Urothelium cell line (cell line): ENCODE measurements at regions not wholly inside any gene's neighbourhood (a gene's known extent, or its start where the extent isn't known, plus 50 kb on each side); places are given as distances from the start of the nearest gene placed in this dataset.

Experiments
- DNase-seq: peaks from one replicate; pipeline ENCODE4 v3.0.0; 2011; ENCODE audit warnings: low spot score, mixed read lengths
- FAIRE-seq: peaks from 2 replicates; lab custom pipeline; 2011; peaks lifted over from hg19 to GRCh38; lab: Jason Lieb, UNC

DNA sequence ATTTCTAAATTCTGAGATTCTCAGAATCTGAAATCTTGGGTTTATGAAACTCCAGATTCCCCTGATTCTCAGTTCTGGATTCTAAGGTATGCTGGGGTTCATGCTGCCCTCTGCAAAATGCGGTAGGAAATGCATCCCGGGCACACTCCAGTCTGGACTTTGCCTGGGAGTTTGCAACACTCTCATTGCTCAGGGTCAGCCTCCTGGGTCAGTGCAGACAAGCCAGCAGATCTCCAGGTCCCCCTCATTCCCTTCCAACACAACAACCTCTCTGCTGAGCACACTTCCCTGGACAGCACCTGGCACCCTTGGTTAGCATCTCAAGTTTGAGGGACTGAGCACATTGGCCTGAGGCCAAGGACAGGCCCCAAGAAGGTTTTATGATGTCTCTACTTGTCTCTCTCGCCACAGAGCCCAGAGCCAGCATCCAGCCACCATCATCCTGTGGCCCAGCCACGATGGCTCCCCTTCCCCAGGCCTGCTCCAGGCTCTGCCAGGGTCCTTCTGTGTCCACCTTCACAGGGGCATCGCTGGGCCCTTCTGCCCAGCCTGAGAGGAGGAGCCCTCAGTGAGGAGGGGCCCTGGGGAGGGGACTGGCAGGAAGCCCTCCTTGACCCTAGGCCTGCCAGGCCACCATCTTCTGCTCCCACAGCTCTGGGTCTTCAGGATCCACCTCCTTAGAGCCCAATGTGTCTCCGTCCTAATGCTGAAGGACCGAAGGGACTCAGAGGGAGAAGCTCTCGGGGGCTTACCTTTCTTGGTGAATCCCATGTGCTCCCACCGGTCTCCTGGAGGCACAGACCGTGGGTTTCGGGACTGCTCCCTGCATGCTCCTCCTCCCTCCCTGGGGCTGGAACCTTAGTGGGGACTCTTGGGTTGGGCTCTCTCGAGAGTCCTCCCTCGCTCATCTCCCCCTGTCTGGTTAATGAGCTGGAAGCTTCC lies 550.7 kb downstream of the PTPRU start:
- no peak for FAIRE-seq
- DNase-seq, result no peak

DNA sequence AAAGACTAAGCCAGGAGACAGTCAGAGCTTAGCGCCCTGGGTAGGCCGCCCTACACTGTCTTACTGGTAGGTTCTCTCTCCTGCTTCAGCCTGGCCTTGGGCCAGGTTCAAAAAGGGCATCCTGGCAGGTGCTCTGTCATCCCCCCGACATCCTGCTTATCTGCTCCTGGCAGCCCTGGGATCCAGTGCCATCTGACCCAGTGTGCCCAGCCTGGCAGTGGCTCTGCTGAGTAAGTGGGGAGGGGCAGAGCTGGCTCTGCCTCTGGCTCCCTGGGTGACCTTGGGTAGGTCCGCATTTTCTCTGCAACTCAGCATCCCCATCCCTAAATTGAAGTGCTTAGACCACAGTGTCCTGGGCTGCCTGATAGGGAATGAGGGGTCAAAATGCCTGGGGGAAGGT lies 549.9 kb downstream of the PTPRU start:
- FAIRE-seq, result no peak
- DNase-seq, result no peak

DNA sequence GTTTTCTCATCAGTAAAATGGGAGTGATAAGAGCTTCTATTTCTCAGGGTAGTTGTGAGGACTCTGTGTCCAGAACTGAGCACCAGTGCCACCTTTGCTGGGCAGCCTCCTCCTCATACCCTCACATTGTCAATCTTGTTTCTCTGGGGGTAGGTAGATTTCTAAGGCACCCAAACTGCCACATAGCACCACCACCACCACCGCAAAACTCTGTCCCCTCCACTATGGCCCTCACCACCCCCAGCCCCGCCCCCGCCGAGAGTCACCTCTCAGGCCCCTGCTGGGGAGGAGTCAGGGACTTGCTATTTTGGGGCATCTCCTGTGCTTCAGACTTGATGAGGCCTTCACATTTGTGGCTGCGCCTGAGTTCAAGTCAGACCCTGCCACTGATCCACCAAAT lies 549.2 kb downstream of the PTPRU start:
- FAIRE-seq, result no peak
- no peak for DNase-seq

DNA sequence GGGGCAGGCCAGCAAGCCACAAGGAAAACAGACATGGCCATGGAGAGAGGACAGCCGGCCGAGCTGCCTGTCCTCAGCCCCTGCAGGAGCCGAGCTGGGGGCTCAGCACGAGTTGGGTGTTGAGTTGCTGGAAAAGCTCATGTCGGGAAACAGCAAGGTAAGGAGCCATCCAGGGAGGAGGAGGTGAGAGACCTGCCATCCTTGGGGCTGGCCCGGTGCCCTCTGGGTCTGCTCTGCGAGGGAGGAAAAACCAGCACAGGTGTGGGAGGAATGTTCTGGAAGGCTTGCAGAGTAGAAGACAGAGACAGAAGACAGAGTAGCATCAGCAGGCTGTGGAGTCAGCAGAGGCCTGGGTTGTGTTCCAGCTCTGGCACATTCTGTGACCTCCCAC lies 548.8 kb downstream of the PTPRU start:
- no peak for DNase-seq
- FAIRE-seq, result no peak

DNA sequence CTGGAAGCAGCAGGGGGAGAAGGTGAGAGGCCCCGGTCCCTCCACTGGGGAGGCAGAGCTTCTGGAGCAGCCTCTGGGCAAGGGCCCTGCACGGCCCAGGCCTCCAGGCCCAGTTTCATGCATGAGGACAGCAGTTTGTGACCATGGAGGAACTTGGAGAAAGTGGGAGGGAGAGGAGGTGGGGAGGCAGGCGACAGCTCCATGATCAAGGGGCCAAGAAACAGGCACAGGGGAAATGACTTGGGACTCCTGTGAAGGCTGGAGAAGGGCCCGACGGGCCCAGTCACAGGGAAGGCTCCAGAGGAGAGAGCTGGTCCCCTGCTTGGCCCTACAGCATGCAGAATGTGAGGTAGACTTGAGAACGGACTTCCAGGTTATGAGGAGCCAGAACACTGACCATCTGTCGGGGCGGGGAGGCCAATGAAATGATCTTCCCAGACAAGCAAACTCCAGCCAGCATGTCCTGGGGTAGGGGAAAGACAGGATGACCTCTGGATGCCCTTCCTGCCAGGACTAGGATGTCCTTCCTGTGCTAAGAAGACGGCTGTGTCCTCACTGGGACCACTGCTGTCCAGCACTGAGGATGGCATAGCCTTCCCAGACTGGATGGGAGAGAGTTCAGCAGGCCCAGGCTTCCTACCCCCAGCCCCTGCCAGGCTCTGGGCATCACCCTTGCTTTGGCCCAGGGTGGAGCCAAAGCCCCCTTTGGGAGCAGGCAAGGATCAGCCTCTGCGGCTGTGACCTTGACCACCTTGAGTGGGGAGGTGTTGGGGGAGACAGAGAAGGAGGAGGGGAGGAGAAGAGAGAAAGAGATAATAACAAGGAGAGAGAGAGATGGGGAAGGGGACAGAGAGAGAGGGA lies 548.2 kb downstream of the PTPRU start:
- no peak for FAIRE-seq
- DNase-seq, result no peak

DNA sequence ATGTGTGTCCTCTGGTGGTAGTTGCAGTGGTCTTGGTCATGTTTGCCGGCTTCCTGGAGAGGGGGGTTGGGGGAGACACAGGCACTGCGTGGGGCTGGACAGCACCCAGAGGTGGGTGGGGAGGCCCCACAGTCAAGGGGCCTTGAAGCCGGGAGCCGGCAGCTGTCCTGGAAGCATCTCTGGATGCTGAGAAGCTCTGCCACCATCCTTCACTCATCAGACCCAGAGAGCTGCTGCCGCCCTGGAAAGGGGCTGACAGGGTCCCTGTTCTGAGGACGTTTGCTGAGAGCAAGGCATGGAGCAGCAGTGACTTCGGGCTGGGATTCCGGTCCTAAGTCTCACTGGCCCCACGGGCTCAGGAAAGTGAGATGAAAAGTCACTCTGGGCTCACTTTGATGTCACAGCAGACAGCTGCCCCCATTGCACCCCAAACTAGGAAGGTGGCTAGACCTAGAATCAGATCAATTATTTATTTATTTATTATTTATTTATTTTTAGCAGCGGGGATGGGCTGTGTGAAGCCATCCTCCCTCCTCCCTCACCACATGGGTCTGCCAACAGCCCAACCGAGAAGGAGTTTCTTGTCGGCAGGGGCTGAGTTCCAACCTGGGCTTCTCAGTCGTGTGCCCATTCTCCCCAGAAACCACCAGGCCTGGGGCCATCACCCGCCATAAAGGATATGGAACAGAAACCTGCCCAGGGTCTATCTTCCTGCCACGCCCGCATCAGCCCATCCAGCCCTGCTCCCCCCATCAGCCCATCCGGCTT lies 547.4 kb downstream of the PTPRU start:
- FAIRE-seq, result no peak
- no peak for DNase-seq

DNA sequence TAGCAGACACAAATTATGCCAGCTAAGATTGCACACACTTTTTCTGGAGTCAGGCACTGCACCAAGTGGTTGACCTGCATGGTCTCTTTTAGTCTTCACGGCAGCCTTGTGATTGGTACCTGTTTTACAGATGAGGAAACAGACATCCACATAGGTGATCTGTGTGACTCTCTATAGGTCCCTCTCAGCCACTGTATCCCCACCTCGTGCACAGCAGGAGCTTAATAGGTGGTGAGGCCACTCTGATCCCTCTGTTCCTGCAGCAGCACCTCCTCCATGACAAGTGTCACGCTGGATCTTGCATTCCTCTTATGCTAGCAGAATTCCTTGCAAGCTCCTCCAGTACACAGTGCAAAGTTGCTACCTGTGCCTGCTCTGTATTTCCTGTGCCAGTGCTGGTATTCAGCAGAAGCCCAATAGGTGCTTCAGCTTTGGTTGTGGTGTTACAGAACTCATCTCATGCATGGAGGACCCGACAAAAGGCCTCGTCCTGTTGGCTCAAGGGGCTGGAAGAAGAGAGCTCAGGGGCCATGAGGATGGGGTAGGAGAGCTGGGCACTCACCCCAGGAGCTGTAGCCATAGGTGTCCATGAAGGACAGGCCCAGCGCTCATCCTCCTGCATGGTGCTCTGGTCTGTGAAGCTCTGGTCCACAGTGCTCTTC lies 546.7 kb downstream of the PTPRU start:
- DNase-seq (no peak), FAIRE-seq (no peak)

DNA sequence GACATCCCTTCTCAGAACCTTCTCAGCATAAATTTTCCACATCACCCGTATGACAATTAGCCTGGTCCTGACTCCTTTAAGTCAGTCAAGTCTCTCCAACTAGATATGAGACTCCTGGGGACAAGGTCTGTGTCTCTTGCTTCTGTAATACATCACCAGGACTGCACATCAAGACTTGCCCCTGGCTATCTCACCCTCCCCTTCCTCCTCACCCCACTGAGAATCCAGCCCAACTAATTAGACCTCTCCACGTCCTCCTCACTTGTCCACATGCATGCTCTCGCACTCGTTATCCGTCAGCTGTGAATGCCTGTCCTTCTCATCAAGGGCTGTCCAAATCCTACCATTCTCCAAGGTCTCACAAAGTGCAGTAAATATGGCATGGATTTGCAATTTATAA lies 542.8 kb downstream of the PTPRU start:
- DNase-seq, result no peak

DNA sequence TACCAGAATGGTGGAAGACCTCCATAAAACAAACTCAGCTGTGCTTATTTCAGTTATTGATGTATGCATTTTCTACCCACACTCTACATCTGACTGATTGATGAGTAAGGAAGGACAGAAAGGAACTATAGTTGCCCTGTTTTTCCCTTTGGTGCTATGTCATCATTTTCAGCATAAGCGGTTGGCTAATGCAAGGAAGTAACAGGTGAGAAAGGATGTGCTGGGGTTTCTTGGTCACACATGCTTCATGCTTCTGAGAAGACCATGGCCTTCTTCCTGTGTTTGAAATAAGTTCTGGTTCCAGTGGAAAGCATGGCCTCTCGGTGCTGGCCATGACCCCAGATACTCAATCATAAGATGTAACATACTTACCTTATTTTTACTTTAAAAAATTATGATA lies 541.2 kb downstream of the PTPRU start:
- FAIRE-seq, result no peak
- DNase-seq, result no peak

More for the DNA sequence above, 542.8 kb downstream of the PTPRU start:
- no peak for FAIRE-seq

DNA sequence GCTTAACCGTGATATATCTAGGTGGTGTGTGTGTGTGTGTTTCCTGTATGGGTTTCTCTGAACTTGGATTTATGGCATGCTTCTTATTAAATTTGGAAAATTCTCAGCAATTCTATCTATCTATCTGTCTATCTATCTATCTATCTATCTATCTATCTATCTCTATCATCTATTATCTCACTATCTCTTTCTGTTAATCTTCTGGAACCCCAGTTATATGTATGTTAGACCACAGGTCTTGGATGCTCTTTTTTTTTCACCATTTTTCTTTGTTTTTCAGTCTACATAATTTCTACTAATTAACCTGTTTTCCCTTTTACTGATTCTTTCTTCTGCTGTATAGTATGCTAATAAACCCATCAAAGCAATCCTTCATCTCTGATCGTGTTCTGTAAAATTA lies 538.0 kb downstream of the PTPRU start:
- no peak for FAIRE-seq
- no peak for DNase-seq

DNA sequence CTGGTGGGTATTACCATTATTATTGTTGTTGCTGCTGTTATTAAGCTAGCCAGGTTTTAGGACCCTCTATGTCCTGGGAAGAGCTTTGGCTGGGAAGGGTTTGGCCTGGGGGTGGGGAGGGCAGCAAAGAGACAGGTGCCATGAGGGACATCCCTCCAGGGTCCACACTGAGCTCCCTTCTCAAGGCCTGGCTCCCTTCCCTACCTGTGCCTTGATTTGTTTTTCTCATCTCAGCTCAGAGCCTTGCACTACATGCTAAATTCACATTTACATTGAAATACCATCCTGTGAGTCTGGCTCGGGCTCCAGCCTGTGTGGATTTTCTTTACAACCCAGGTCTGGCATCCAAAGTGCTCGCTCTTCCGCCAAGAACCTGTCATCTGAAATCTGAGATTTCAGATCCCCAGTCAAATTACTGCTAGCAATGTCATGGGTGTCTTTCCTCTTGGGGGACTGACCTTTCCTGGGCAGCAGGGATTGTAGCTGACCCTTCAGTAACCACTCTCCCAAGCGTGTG lies 536.3 kb downstream of the PTPRU start:
- no peak for FAIRE-seq
- no peak for DNase-seq

DNA sequence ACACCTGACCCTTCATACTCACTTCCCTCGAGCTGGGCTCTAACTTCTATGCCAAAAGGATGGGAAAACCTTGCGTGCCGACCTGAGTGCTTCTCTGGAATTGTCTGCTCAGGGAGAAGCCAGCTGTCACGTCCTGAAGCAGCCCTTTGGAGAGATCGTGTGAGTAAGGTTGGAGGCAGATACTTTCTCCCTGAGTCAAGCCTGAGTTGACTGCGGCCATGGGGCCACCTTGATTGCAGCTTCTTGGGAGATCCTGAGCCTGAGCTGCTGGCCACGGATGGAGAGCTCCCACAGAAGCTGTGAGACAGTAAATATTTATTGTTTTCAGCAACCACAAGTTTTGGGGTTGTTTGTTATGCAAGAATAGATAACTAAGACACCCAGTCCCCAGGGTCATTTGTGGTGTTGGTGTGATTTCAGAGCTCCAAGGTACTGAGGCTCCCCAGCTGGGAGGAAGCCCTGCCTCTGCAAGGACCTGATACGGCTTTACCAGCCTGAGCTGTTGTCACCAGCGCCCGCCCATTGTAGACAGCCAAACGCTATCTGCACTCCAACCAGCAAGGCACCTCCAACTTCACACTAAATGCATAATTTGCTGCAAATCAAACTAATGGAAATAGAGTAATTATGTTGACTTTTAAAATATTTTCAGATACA lies 531.6 kb downstream of the PTPRU start:
- no peak for FAIRE-seq
- DNase-seq, result no peak

DNA sequence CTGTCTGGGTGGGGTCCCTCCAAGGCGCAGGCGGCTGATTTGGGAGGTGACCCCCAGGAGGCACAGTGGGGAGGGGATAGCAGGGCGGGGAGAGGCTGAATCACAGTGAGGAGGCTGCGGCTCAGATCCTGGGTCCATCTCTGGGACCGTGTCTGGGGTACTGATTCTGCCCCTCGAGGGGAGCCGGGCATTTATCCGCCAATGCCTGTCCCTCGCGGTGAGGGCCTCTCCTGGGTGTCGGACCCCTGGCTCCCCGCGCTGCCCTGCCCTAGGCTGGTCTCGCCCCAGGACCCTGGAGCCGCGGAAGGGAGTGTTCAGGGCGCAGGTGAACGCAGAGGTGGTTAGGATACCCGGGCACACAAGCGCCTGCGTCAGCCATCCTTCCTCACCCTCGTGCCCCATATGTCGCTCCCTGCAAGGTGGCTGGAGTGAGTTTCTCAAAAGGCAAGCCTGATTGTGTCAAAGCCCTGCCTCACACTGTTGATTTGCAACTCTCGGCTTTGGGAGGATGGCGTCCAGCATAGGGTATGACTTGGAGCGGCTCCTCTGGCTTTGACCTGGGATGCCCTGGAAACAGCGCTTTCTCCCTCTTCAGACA lies 530.9 kb downstream of the PTPRU start:
- no peak for DNase-seq
- no peak for FAIRE-seq

DNA sequence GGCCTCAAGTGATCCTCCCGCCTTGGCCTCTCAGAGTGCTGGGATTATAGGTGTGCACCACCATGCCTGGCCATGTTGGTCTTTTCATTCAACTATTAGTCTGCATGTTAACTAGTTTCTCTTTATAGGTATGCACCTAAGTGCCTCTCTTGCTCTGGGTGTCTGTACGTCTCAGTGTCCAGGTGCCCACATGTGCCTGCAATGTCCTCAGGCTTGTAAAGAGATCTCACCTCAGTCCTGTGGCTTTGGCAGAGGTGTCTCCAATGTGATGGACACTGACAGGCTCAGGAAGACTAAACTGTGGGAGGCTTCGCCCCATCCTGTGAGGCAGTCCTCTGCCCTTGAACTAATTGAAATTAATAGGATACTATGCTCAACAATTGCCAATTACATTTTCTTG lies 526.3 kb downstream of the PTPRU start:
- no peak for FAIRE-seq

DNA sequence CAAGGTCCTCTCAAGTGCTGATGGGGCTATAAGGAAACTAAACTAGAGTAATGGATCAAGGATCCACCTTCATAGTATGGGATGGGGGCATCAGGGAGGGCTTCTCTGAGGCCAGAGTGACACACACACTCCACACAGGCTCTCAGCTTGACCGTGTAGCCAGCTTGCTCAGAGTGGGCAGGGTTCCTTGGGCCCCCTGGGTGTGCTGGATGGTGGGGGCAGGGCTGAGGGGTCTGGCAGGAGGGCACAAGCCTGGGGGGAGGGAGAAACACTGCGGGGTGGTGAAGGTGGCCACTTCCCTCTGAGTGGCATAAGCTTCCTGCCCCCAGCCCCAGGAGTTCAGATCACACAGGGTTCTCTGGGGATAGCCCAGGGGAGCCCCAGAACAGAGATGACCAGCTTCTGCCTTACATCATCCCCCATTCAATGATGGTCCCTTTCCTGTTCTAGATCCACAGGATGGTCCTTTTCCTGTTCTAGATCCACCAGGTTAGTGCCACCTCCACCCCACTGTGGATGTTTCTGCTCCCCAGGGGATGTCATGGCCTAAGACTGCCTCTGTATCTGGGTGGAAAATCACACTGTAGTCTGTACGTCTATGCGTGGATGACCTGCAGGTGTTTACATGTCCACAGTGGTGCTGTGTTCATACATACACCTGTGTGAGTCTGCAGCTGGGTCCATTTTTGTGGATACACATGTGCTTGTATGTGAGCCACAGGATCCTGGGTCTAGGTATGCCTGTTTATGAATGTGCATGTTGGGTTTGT lies 525.0 kb downstream of the PTPRU start:
- DNase-seq, result no peak
- no peak for FAIRE-seq

More for the DNA sequence above, 526.3 kb downstream of the PTPRU start:
- no peak for DNase-seq

DNA sequence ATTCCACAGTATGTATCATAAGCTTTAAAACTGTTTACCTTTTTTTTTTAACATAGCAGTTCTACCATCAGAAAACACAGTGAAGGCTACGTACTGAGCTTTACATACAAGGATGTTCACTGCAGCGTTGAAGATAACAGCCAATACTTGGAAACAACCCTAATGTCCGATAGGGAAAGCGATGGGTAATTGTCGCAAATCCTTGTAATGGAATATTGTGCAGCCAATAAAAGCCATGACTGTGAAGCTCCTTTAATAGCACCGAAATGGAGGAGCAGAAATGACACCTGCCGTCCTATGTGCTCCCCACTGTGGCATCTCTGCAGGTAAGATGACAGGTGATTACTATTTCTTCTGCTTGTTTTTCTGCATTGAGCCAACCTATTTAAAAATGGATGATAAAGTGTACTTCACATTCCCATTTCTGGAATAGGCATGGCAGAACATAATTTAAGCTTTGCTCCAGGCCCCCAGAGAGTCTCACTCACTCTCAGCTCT lies 523.8 kb downstream of the PTPRU start:
- DNase-seq (no peak), FAIRE-seq (no peak)

DNA sequence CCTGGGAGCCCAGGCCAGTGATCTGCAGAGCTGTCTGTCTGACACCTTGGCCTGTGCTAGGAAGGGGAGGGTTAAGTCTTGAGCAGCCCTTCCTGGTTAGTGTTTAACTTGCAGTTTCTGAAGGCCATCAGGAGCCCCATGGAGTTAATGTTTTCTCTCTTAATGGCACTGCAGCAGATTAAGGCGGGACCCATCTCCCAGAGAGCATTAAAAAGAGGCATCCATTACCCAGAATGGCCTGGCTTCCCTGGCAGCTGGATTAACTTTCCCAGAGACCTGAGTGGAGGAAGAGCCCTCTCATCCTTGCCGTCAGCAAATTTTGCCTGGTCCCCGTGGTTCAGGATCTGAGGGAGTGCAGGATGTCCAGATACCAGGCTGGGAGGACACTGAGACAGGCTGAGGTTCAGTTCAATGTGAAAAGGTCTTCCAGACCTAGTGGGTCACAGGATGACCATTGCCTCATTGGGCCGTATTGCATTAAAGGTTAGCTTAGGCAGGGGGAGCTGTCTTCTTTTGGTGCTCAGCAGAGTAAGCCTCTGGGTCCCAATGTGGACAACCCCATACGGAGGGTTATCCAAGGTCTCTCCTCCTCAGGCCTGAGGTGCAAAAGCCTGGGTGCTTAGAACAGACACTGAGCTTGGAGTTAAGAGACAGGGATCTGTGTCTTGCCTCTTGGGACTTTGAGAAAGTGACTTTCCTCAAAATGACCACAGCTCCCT lies 522.6 kb downstream of the PTPRU start:
- FAIRE-seq, result no peak
- no peak for DNase-seq
